ENCODE measurements at regions not wholly inside any gene's neighbourhood (a gene's known extent, or its start where the extent isn't known, plus 50 kb on each side); places are given as distances from the start of the nearest gene placed in this dataset.
A peak's percentile ranks its signal among the peaks of the same experiment; 100 is the strongest.

DNA sequence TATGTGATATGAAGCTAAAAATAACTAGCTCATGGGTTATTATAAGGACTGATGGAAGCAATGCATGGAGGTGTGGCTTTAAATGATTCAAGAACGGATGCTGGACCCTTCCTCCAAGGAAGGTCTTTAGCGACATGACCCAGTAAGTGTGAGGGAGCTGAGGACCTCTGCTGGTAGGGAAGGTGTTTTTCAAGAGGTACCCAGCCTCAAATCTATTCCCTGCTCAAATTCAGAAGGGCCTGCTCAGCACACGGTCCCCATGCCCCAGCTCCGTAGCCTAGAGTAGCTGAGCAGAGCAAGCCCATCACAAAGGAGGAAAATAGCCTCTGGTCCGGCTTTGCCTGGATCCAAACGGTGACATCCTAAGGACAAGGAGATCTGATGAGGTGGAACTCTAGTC is 266.2 kb upstream of the IGF1R start:
- CTCF ChIA-PET = interaction anchor here (0.7 to 2.6 kb wide), 14 partner anchors 9 to 255 kb away, joined by 3 to 54 read pairs (median 4); no protein-coding TSS in a partner anchor

DNA sequence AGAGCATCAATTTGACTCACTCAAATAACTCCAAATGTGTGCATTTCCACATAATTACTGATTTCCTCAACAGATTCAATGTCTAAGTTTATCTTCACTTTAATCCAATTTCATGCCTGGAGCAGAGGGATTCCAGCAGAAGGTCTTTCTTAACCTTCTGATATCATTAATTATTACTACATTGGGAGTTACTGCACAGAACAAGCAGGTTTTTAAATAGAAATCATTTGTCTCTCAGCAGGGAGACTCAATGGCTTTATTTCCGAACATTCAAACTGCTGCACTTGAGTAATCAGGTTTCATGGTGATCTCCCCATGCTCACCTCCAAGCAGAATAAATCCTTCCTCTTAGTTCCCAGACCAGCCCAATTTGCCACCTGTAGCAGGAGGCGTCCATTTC is 264.8 kb upstream of the IGF1R start:
- ChIA-PET CTCF (interaction anchor here (2.6 kb wide), 1 partner anchor 72 kb away, joined by 54 read pairs; no protein-coding TSS in a partner anchor), POLR2A (no interaction called here)
- TF ChIP-seq ZNF232 (CRISPR knock-in tag; IDR thresholded peaks at IDR 0.05) (no peak), ELF4 (CRISPR knock-in tag; IDR thresholded peaks at IDR 0.05; ENCODE audit: low read depth) (no peak), SMAD4 (CRISPR knock-in tag; IDR thresholded peaks at IDR 0.05) (no peak), SOX15 (CRISPR knock-in tag; IDR thresholded peaks at IDR 0.05) (no peak), NFATC4 (CRISPR knock-in tag; IDR thresholded peaks at IDR 0.05) (no peak), TEAD1 (CRISPR knock-in tag; IDR thresholded peaks at IDR 0.05) (no peak), JAZF1 (CRISPR knock-in tag; IDR thresholded peaks at IDR 0.05) (no peak), TP53 (CRISPR knock-in tag; IDR thresholded peaks at IDR 0.05) (no peak), ZNF263 (CRISPR knock-in tag; IDR thresholded peaks at IDR 0.05; ENCODE audit: low read depth) (no peak), GRHL2 (CRISPR knock-in tag; IDR thresholded peaks at IDR 0.05; ENCODE audit: insufficient replicate concordance, severe bottlenecking) (no peak)
- TF ChIP-seq, protein P1, sequence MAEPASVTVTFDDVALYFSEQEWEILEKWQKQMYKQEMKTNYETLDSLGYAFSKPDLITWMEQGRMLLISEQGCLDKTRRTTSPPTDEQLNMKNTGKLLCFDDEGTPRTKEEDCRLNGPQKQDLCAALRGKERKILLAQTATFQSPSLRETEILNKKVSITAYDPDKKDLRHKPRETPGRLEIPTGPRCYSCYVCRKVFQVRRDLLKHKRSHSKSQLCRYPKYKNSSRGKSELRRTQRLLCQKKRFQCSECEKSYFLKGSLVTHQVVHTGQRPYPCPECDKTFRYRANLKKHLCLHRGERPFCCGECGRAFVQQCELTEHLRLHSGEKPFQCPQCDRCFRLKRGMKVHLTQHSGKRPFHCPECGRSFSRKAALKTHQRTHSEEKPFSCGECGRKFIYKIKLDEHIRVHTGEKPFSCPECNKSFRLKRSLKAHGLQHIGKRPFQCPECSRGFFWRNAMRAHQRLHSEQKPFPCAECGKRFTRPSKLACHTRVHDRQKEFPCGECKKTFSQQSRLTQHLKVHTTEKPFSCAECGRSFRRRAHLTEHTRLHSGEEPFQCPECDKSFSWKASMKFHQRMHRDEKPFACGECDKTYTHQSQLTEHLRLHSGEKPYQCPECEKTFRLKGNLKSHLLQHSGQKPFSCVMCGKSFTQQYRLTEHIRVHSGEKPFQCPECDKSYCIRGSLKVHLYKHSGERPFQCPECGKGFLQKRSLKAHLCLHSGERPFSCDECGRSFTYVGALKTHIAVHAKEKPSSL (CRISPR knock-in tag; conservative IDR thresholded peaks at IDR 0.05) = no peak
- TF ChIP-seq, protein P2, sequence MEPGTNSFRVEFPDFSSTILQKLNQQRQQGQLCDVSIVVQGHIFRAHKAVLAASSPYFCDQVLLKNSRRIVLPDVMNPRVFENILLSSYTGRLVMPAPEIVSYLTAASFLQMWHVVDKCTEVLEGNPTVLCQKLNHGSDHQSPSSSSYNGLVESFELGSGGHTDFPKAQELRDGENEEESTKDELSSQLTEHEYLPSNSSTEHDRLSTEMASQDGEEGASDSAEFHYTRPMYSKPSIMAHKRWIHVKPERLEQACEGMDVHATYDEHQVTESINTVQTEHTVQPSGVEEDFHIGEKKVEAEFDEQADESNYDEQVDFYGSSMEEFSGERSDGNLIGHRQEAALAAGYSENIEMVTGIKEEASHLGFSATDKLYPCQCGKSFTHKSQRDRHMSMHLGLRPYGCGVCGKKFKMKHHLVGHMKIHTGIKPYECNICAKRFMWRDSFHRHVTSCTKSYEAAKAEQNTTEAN (CRISPR knock-in tag; IDR thresholded peaks at IDR 0.05) = no peak
- TF ChIP-seq, protein P3, sequence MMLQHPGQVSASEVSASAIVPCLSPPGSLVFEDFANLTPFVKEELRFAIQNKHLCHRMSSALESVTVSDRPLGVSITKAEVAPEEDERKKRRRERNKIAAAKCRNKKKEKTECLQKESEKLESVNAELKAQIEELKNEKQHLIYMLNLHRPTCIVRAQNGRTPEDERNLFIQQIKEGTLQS (CRISPR knock-in tag; conservative IDR thresholded peaks at IDR 0.05) = no peak
- TF ChIP-seq, protein P4, sequence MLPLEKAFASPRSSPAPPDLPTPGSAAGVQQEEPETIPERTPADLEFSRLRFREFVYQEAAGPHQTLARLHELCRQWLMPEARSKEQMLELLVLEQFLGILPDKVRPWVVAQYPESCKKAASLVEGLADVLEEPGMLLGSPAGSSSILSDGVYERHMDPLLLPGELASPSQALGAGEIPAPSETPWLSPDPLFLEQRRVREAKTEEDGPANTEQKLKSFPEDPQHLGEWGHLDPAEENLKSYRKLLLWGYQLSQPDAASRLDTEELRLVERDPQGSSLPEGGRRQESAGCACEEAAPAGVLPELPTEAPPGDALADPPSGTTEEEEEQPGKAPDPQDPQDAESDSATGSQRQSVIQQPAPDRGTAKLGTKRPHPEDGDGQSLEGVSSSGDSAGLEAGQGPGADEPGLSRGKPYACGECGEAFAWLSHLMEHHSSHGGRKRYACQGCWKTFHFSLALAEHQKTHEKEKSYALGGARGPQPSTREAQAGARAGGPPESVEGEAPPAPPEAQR (CRISPR knock-in tag; IDR thresholded peaks at IDR 0.05) = no peak
- DNase-seq (ENCODE audit: low spot score) (no peak), ATAC-seq (no peak)
- Mint-ChIP-seq H3K36me3 (peaks cover 17% of the 10 kb centered on the region), H3K4me1 (peaks cover 14% of the 10 kb centered on the region), H3K27ac (no peak overlapping the region), H3K27me3 (ENCODE audit: low read depth) (peaks cover 8% of the 10 kb centered on the region), H3K4me3 (no peak overlapping the region), H3K9me3 (peaks cover 27% of the 10 kb centered on the region)

More for the DNA sequence above, 266.2 kb upstream of the IGF1R start:
- TF ChIP-seq FOXP1 (CRISPR knock-in tag; IDR thresholded peaks at IDR 0.05; ENCODE audit: borderline replicate concordance) (no peak), SOX15 (CRISPR knock-in tag; IDR thresholded peaks at IDR 0.05) (no peak), CREB1 (CRISPR knock-in tag; IDR thresholded peaks at IDR 0.05) (no peak), ATF1 (CRISPR knock-in tag; IDR thresholded peaks at IDR 0.05) (no peak)
- peaks cover 8% of the 10 kb centered on the region for H3K27me3 Mint-ChIP-seq (ENCODE audit: low read depth)
- POLR2A ChIA-PET = no interaction called here
- no peak overlapping the region for H3K27ac Mint-ChIP-seq
- peaks cover 40% of the 10 kb centered on the region for H3K9me3 Mint-ChIP-seq
- H3K4me1 Mint-ChIP-seq = peaks cover 14% of the 10 kb centered on the region
- no peak overlapping the region for H3K4me3 Mint-ChIP-seq
- DNase-seq (ENCODE audit: low spot score) = peak; percentile 38
- peaks cover 25% of the 10 kb centered on the region for H3K36me3 Mint-ChIP-seq
- peak; percentile 98 for ATAC-seq

DNA sequence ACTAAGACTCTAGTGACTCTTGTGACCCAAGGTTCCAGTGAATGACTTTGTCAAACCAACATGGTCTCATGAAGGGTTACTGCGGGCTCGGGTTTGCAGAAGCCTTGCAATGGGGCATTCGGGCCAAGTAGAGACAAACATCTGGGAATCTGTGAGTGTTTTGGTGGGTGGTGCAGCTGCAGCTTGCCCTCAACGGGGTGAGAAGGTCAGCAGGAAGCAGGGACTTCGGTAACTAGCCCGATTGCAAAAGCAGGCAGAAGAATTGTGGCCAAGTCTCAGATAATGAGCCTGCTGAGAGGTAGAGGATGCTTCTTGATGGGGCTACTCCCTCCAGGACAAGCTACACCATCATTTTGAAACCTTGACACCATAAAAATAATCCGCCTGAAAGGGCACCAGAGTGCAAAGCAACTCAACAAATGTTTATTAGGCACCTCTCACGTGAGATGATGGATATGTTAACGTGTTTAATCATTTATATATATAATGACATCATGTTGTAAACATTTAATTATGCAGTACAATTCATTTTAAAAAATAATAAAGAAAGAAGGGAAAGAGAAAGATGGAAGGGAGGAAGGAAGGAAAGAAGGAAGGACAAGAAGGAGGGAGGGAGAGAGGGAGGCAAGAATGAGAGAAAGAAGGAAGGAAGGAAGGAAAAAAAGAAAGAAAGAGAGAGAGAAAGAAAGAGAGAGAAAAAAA is 263.9 kb upstream of the IGF1R start:
- no peak for ATAC-seq
- Mint-ChIP-seq H3K36me3 (peaks cover 8% of the 10 kb centered on the region), H3K9me3 (peaks cover 18% of the 10 kb centered on the region), H3K27me3 (ENCODE audit: low read depth) (peaks cover 8% of the 10 kb centered on the region), H3K4me1 (peaks cover 14% of the 10 kb centered on the region), H3K27ac (no peak overlapping the region), H3K4me3 (no peak overlapping the region)
- ChIA-PET POLR2A (no interaction called here), CTCF (interaction anchor here (2.0 kb wide), 1 partner anchor 73 kb away, joined by 5 read pairs; no protein-coding TSS in a partner anchor)
- no peak for DNase-seq (ENCODE audit: low spot score)
- TF ChIP-seq ZNF263 (CRISPR knock-in tag; IDR thresholded peaks at IDR 0.05; ENCODE audit: low read depth) (no peak), CREB1 (CRISPR knock-in tag; IDR thresholded peaks at IDR 0.05) (no peak), FOXK1 (CRISPR knock-in tag; IDR thresholded peaks at IDR 0.05) (no peak)
- TF ChIP-seq, protein P5, sequence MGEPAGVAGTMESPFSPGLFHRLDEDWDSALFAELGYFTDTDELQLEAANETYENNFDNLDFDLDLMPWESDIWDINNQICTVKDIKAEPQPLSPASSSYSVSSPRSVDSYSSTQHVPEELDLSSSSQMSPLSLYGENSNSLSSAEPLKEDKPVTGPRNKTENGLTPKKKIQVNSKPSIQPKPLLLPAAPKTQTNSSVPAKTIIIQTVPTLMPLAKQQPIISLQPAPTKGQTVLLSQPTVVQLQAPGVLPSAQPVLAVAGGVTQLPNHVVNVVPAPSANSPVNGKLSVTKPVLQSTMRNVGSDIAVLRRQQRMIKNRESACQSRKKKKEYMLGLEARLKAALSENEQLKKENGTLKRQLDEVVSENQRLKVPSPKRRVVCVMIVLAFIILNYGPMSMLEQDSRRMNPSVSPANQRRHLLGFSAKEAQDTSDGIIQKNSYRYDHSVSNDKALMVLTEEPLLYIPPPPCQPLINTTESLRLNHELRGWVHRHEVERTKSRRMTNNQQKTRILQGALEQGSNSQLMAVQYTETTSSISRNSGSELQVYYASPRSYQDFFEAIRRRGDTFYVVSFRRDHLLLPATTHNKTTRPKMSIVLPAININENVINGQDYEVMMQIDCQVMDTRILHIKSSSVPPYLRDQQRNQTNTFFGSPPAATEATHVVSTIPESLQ (CRISPR knock-in tag; IDR thresholded peaks at IDR 0.05) = no peak
- TF ChIP-seq, protein P6, sequence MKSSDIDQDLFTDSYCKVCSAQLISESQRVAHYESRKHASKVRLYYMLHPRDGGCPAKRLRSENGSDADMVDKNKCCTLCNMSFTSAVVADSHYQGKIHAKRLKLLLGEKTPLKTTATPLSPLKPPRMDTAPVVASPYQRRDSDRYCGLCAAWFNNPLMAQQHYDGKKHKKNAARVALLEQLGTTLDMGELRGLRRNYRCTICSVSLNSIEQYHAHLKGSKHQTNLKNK (CRISPR knock-in tag; IDR thresholded peaks at IDR 0.05) = no peak

Data from WTC11 (cell line).